ENCODE measurements at regions not wholly inside any gene's neighbourhood (a gene's known extent, or its start where the extent isn't known, plus 50 kb on each side); places are given as distances from the start of the nearest gene placed in this dataset.

GRCh38 chr4:30989508-30989907 lies 269.3 kb downstream of the PCDH7 start:
- Mint-ChIP-seq H3K4me3 (no peak overlapping the region), H3K4me1 (peaks cover 0 to 3% of the 10 kb centered on the region in 2 experiments; a peak in 2 of 4 replicates), H3K27me3 (ENCODE audit: low read depth) (no peaks in the 10 kb centered on the region), H3K36me3 (ENCODE audit: insufficient read depth in 1 of 3, low read depth in 3 of 3) (peaks cover 0 to 8% (median 0%) of the 10 kb centered on the region in 3 experiments; a peak in 2 of 7 replicates), H3K9me3 (no peaks in the 10 kb centered on the region; a peak in 1 of 5 replicates), H3K27ac (0 out of 7 replicates have a peak overlapping the region, but pooled peaks of 1 of the 3 experiments have one; percentile 71)
- H3K14ac ChIP-seq (ENCODE audit: insufficient read depth, low read length): no peak overlapping the region
- no peaks in the 10 kb centered on the region for H3K79me1 ChIP-seq (ENCODE audit: insufficient read depth, low read depth, low read length, poor library complexity, severe bottlenecking)
- no peak overlapping the region for H3K23ac ChIP-seq (ENCODE audit: insufficient read length, low read depth, low read length)
- no peak overlapping the region for H3K56ac ChIP-seq (ENCODE audit: insufficient read length, low read depth, low read length)
- no peak overlapping the region for H3K9ac ChIP-seq (ENCODE audit: extremely low read depth, insufficient read length, low read length)
- H3K18ac ChIP-seq (ENCODE audit: insufficient read length, low read depth, low read length): no peak overlapping the region
- DNase-seq: no peak
- H2BK120ac ChIP-seq (ENCODE audit: low read depth, low read length, poor library complexity, severe bottlenecking): no peak overlapping the region
- no peaks in the 10 kb centered on the region for H4K20me1 ChIP-seq (ENCODE audit: control insufficient read depth, insufficient read depth, insufficient read length)
- no peak overlapping the region for H4K91ac ChIP-seq (ENCODE audit: insufficient read length, low read depth, low read length)
- H3K79me2 ChIP-seq (ENCODE audit: insufficient read depth, low read length): no peaks in the 10 kb centered on the region
- H3K27ac ChIP-seq (ENCODE audit: insufficient read length, low read depth, low read length): no peak overlapping the region
- H2BK15ac ChIP-seq (ENCODE audit: low read depth, low read length): no peak overlapping the region
- H3K4me2 ChIP-seq (ENCODE audit: insufficient read depth, insufficient read length, low read length): no peak overlapping the region
- no peak overlapping the region for H2AFZ ChIP-seq (ENCODE audit: low read length)
- H4K5ac ChIP-seq (ENCODE audit: insufficient read length, low read depth, low read length): no peak overlapping the region
- WGBS (ENCODE audit: extremely low coverage, insufficient read length, low lambda C conversion rate): no CpG with 5 or more reads among the region's 1 CpG
- H3K27me3 ChIP-seq (ENCODE audit: insufficient read depth, low read length): no peaks in the 10 kb centered on the region
- no peak overlapping the region for H3T11ph ChIP-seq (ENCODE audit: low read length)
- H3K9me3 ChIP-seq (ENCODE audit: control insufficient read depth, low read depth, low read length): no peaks in the 10 kb centered on the region
- no peak overlapping the region for H3K4ac ChIP-seq (ENCODE audit: low read depth, low read length)
- H4K8ac ChIP-seq (replicated peaks; ENCODE audit: insufficient read length, low read depth, low read length): no peak overlapping the region
- H2BK20ac ChIP-seq (ENCODE audit: low read depth, low read length, poor library complexity, severe bottlenecking): no peak overlapping the region
- no peak for TF ChIP-seq CTCF (conservative IDR thresholded peaks at IDR 0.05)
- no peak overlapping the region for H2BK12ac ChIP-seq (ENCODE audit: insufficient read length, low read depth, low read length)
- H3K23me2 ChIP-seq (ENCODE audit: insufficient read length, low read depth, low read length, poor library complexity, severe bottlenecking): no peaks in the 10 kb centered on the region
- no peaks in the 10 kb centered on the region for H3K4me1 ChIP-seq (ENCODE audit: insufficient read depth, low read length)
- H2AK5ac ChIP-seq (ENCODE audit: insufficient read length, low read length): no peak overlapping the region
- H2BK5ac ChIP-seq (ENCODE audit: insufficient read length, low read length): no peak overlapping the region

Data from H9 (cell line).